ENCODE measurements at regions not wholly inside any gene's neighbourhood (a gene's known extent, or its start where the extent isn't known, plus 50 kb on each side); places are given as distances from the start of the nearest gene placed in this dataset.
"Not testable (repeated sequence)": the region's sequence is repeated elsewhere in the genome, so short reads cannot be mapped to it uniquely, and the experiment has no call there.

DNA sequence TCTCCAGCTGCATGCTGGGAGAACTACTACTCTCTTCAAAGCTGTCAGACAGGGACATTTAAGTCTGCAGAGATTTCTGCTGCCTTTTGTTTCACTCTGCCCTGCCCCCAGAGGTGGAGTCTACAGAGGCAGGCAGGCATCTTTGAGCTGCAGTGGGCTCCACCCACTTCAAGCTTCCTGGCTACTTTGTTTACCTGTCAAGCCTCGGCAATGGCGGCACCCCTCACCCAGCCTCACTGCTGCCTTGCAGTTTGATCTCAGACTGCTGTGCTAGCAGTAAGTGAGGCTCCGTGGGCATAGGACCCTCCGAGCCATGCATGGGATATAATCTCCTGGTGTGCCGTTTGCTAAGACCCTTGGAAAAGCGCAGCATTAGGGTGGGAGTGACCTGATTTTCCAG is 61.7 kb downstream of the DMRTA1 start:
- H3K27ac ChIP-seq; H3K4me3 ChIP-seq (ENCODE audit: low read depth, low read length); H3K4me1 ChIP-seq; H3K79me2 ChIP-seq; H3K4me2 ChIP-seq (ENCODE audit: low read length); H2AFZ ChIP-seq; H3K27me3 ChIP-seq (ENCODE audit: control insufficient read depth, insufficient read depth, low read length); H3K36me3 ChIP-seq (ENCODE audit: control insufficient read depth, insufficient read depth, low read length); H3K9ac ChIP-seq; H3K9me3 ChIP-seq (ENCODE audit: control insufficient read depth, low read length): not testable (repeated sequence)

DNA sequence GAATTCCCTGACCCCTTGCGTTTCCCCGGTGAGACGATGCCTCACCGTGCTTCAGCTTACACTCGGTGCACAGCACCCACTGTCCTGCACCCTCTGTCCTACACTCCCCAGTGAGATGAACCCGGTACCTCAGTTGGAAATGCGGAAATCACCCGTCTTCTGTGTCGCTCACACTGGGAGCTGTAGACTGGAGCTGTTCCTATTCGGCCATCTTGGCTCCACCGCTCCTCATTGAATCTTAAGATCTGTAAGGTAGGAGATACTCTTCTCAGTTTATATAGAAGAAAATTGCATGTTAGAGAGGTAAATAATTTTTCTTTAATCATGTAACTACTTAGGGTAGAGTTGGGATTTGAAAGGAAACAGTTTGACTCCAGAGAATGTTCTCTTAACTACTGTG is 62.2 kb downstream of the DMRTA1 start:
- H3K4me2 ChIP-seq (ENCODE audit: low read length): no peak overlapping the region
- H3K27me3 ChIP-seq (ENCODE audit: control insufficient read depth, insufficient read depth, low read length): no peaks in the 10 kb centered on the region
- H3K9ac ChIP-seq: no peak overlapping the region
- no peak overlapping the region for H3K27ac ChIP-seq
- H3K9me3 ChIP-seq (ENCODE audit: control insufficient read depth, low read length): no peaks in the 10 kb centered on the region
- H2AFZ ChIP-seq: no peak overlapping the region
- H3K4me1 ChIP-seq: no peaks in the 10 kb centered on the region
- no peak overlapping the region for H3K4me3 ChIP-seq (ENCODE audit: low read depth, low read length)
- TF ChIP-seq, protein P1, sequence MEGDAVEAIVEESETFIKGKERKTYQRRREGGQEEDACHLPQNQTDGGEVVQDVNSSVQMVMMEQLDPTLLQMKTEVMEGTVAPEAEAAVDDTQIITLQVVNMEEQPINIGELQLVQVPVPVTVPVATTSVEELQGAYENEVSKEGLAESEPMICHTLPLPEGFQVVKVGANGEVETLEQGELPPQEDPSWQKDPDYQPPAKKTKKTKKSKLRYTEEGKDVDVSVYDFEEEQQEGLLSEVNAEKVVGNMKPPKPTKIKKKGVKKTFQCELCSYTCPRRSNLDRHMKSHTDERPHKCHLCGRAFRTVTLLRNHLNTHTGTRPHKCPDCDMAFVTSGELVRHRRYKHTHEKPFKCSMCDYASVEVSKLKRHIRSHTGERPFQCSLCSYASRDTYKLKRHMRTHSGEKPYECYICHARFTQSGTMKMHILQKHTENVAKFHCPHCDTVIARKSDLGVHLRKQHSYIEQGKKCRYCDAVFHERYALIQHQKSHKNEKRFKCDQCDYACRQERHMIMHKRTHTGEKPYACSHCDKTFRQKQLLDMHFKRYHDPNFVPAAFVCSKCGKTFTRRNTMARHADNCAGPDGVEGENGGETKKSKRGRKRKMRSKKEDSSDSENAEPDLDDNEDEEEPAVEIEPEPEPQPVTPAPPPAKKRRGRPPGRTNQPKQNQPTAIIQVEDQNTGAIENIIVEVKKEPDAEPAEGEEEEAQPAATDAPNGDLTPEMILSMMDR (IDR thresholded peaks at IDR 0.05): no peak
- H3K79me2 ChIP-seq: no peaks in the 10 kb centered on the region
- no peaks in the 10 kb centered on the region for H3K36me3 ChIP-seq (ENCODE audit: control insufficient read depth, insufficient read depth, low read length)

DNA sequence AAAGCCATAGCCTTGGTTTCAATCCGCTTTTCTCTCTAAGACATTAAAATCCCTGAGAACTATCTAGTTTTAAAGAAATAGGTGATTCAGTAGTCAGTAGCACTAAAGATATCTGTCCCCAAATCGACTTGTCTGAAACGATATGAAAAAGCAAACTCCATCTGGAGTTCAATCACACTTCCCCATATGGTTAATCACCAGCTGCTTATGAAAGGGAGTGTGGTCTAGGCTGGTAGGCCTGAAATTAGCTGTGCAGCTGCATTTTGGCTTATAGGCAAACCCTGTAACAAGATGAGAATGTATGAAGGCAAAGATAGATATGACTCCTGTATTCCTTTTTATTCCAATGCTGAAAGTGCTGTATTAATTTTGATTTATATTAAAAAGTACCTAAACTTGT is 65.9 kb downstream of the DMRTA1 start:
- no peaks in the 10 kb centered on the region for H3K27me3 ChIP-seq (ENCODE audit: control insufficient read depth, insufficient read depth, low read length)
- no peak overlapping the region for H3K4me2 ChIP-seq (ENCODE audit: low read length)
- no peak overlapping the region for H3K27ac ChIP-seq
- H3K36me3 ChIP-seq (ENCODE audit: control insufficient read depth, insufficient read depth, low read length): no peaks in the 10 kb centered on the region
- no peaks in the 10 kb centered on the region for H3K9me3 ChIP-seq (ENCODE audit: control insufficient read depth, low read length)
- no peaks in the 10 kb centered on the region for H3K4me1 ChIP-seq
- TF ChIP-seq, protein P1 (IDR thresholded peaks at IDR 0.05): no peak
- H2AFZ ChIP-seq: no peak overlapping the region
- H3K79me2 ChIP-seq: no peaks in the 10 kb centered on the region
- H3K4me3 ChIP-seq (ENCODE audit: low read depth, low read length): no peak overlapping the region
- no peak overlapping the region for H3K9ac ChIP-seq

DNA sequence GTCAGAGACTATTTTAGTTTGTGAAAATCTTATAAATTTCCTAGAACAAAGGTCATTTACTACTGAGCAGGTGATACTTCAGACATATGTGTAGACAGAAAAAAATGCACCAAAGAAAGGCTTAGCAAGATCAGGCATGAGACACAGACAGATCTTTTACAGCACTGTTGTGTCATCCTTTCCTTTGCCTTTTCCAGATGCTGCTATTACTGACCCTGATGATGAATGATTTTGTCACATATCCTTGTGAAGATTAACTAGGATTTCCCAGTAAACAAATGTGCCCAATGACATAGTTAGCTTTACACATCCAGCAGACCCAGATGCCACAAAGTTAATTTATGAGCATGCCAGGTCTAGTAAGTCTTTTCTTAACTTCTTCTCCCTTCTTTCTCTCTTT is 68.2 kb downstream of the DMRTA1 start:
- H3K27ac ChIP-seq: no peak overlapping the region
- H3K4me1 ChIP-seq: no peaks in the 10 kb centered on the region
- no peak overlapping the region for H3K9ac ChIP-seq
- no peaks in the 10 kb centered on the region for H3K36me3 ChIP-seq (ENCODE audit: control insufficient read depth, insufficient read depth, low read length)
- H2AFZ ChIP-seq: no peak overlapping the region
- H3K4me3 ChIP-seq (ENCODE audit: low read depth, low read length): no peak overlapping the region
- TF ChIP-seq, protein P1 (IDR thresholded peaks at IDR 0.05): no peak
- H3K4me2 ChIP-seq (ENCODE audit: low read length): no peak overlapping the region
- no peaks in the 10 kb centered on the region for H3K27me3 ChIP-seq (ENCODE audit: control insufficient read depth, insufficient read depth, low read length)
- no peaks in the 10 kb centered on the region for H3K79me2 ChIP-seq
- no peaks in the 10 kb centered on the region for H3K9me3 ChIP-seq (ENCODE audit: control insufficient read depth, low read length)

DNA sequence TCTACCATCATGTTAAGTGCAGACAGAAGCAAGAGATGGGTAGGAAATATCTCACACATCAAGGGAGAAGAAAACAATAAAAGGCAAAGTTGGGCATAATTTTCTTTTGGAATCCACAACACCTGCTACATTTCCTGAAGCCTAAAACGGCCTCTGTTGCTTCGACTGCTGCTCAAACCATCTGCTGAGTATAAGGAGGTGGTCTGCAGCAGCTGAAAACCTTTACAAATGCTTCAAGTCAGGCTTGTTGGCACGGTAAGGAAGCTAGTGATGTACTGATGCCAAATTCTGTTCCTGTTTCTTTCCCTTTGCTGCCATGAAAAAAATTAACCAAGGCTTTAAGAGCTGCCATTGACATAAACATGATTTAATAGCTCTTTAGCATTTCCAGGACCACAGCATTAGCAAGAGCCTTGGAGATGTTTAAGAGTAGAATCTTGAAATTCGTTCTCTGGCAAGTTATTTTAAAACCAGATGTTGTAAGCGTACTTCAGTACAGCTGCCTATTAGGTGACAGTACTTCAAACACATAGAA is 75.6 kb downstream of the DMRTA1 start:
- H3K27ac ChIP-seq: no peak overlapping the region
- no peak overlapping the region for H3K4me2 ChIP-seq (ENCODE audit: low read length)
- H3K79me2 ChIP-seq: no peaks in the 10 kb centered on the region
- no peaks in the 10 kb centered on the region for H3K27me3 ChIP-seq (ENCODE audit: control insufficient read depth, insufficient read depth, low read length)
- TF ChIP-seq, protein P1 (IDR thresholded peaks at IDR 0.05): no peak
- no peak overlapping the region for H2AFZ ChIP-seq
- H3K9ac ChIP-seq: no peak overlapping the region
- no peaks in the 10 kb centered on the region for H3K9me3 ChIP-seq (ENCODE audit: control insufficient read depth, low read length)
- H3K36me3 ChIP-seq (ENCODE audit: control insufficient read depth, insufficient read depth, low read length): no peaks in the 10 kb centered on the region
- no peak overlapping the region for H3K4me3 ChIP-seq (ENCODE audit: low read depth, low read length)
- H3K4me1 ChIP-seq: no peaks in the 10 kb centered on the region

All from parathyroid adenoma (tissue), 2 donors.